ENCODE measurements at regions not wholly inside any gene's neighbourhood (a gene's known extent, or its start where the extent isn't known, plus 50 kb on each side); places are given as distances from the start of the nearest gene placed in this dataset.
A peak's percentile ranks its signal among the peaks of the same experiment; 100 is the strongest.

DNA sequence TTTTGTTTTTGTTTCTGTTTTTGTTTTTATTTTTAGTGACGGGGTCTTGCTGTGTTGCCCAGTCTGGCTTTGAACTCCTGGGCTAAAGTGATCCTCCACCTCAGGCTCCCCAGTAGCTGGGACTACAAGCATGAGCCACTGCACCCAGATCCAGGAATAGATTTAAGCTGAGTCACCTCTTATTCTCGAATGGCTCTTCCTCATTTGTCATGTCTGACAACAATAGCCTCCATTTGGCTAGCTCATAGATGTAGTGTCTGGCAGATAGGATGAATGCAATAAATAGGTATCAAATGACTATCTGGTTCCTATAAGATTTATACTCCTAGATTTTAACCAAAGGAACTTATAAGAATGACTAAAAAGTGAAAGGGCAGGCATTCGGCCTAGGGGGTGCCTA, 172.9 kb downstream of the TMEM26 start:
- H3K27ac ChIP-seq: no peak overlapping the region
- no peak for DNase-seq (ENCODE audit: extremely low spot score in 2 of 2)
- TF ChIP-seq POLR2AphosphoS5 (IDR thresholded peaks at IDR 0.05; ENCODE audit: insufficient read depth in 1 of 2, low read depth in 1 of 2) (no peak), POLR2A (IDR thresholded peaks at IDR 0.05) (no peak)
- TF ChIP-seq, protein P1, sequence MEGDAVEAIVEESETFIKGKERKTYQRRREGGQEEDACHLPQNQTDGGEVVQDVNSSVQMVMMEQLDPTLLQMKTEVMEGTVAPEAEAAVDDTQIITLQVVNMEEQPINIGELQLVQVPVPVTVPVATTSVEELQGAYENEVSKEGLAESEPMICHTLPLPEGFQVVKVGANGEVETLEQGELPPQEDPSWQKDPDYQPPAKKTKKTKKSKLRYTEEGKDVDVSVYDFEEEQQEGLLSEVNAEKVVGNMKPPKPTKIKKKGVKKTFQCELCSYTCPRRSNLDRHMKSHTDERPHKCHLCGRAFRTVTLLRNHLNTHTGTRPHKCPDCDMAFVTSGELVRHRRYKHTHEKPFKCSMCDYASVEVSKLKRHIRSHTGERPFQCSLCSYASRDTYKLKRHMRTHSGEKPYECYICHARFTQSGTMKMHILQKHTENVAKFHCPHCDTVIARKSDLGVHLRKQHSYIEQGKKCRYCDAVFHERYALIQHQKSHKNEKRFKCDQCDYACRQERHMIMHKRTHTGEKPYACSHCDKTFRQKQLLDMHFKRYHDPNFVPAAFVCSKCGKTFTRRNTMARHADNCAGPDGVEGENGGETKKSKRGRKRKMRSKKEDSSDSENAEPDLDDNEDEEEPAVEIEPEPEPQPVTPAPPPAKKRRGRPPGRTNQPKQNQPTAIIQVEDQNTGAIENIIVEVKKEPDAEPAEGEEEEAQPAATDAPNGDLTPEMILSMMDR (IDR thresholded peaks at IDR 0.05): no peak
- H3K4me3 ChIP-seq: no peak overlapping the region
- no peaks in the 10 kb centered on the region for H3K36me3 ChIP-seq
- intact Hi-C loops (cut with DNase I): loop anchor here (10.0 kb wide), 1 partner anchor 146 kb away; no protein-coding TSS in a partner anchor
- H3K27me3 ChIP-seq: no peaks in the 10 kb centered on the region
- no peaks in the 10 kb centered on the region for H3K4me1 ChIP-seq
- H3K9me3 ChIP-seq: no peaks in the 10 kb centered on the region

DNA sequence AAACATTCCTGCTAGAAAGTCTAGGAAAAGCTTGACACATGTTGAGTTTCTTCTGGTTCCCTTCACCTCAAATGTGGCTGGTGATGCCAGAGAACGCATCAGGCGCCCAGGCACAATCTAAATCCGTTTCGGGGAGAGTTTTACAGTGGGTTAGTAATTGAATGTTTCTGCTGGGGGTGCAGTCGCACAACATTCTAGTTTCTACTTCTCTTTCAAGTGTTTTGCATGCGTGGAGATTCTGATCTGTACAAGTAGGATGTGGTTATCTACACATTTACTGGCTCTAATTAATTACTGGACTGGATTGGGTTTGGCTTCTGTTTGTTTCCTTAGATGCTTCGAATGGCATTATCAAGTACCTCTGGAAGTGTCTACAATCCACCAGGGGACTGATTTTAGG, 173.8 kb downstream of the TMEM26 start:
- Histone ChIP-seq H3K4me1 (no peaks in the 10 kb centered on the region), H3K36me3 (no peaks in the 10 kb centered on the region), H3K9me3 (no peaks in the 10 kb centered on the region), H3K27me3 (no peaks in the 10 kb centered on the region), H3K4me3 (no peak overlapping the region), H3K27ac (no peak overlapping the region)
- DNase-seq (ENCODE audit: extremely low spot score in 2 of 2): no peak
- intact Hi-C loops (cut with DNase I): loop anchor here (5.0 kb wide), 1 partner anchor 462 kb away; no protein-coding TSS in a partner anchor
- TF ChIP-seq, protein P1 (IDR thresholded peaks at IDR 0.05): no peak
- TF ChIP-seq POLR2AphosphoS5 (IDR thresholded peaks at IDR 0.05; ENCODE audit: insufficient read depth in 1 of 2, low read depth in 1 of 2): no peak
- TF ChIP-seq POLR2A (IDR thresholded peaks at IDR 0.05): no peak

DNA sequence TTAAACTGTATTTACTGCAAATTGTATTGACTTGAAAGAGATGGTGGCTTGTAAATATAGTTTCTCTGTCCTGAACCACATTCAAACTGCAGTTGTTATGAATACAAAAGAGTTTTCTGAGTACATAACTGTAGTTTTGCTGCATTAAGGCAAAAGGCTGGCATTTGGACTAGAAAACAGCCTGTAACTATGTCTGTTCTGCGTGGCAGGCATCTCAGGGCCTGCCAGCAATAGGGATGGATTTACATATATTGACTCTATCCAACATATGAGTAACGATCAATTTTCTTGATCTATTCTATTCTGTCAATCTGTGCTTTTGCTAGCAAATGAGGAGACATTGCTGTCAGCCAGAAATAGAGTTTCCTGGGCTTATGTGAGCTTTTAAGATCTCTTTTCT, 174.6 kb downstream of the TMEM26 start:
- Histone ChIP-seq H3K27me3 (no peaks in the 10 kb centered on the region), H3K4me3 (no peak overlapping the region), H3K4me1 (no peaks in the 10 kb centered on the region), H3K36me3 (no peaks in the 10 kb centered on the region), H3K27ac (no peak overlapping the region), H3K9me3 (no peaks in the 10 kb centered on the region)
- TF ChIP-seq POLR2AphosphoS5 (IDR thresholded peaks at IDR 0.05; ENCODE audit: insufficient read depth in 1 of 2, low read depth in 1 of 2): no peak
- TF ChIP-seq POLR2A (IDR thresholded peaks at IDR 0.05): no peak
- TF ChIP-seq, protein P1 (IDR thresholded peaks at IDR 0.05): no peak
- intact Hi-C loops (cut with DNase I): loop anchor here (5.0 kb wide), 1 partner anchor 461 kb away; no protein-coding TSS in a partner anchor
- DNase-seq (ENCODE audit: extremely low spot score in 2 of 2): no peak

DNA sequence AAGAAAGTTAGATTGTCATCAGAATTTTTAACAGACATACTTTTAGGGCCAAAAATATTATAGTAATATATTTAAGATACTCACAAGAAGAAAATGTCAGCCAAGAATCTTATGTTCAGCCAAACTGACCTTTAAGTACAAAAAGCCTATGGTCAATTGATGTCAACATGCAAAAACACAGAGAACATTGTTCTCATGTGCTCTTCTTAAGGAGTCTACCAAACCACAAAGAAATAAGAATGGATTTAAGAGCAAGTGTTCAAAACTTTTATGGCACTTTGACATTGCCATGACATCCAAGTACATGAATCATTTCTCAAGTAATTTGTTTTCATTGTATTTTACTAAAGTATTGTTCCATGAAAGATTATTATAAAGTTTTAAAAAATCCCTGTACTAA, 180.4 kb downstream of the TMEM26 start:
- Histone ChIP-seq H3K9me3 (no peaks in the 10 kb centered on the region), H3K36me3 (no peaks in the 10 kb centered on the region), H3K4me3 (no peak overlapping the region), H3K27ac (no peak overlapping the region), H3K27me3 (no peaks in the 10 kb centered on the region), H3K4me1 (peaks cover 6% of the 10 kb centered on the region)
- TF ChIP-seq, protein P1 (IDR thresholded peaks at IDR 0.05): no peak
- no peak for TF ChIP-seq POLR2A (IDR thresholded peaks at IDR 0.05)
- intact Hi-C loops (cut with DNase I): no loop called here
- no peak for DNase-seq (ENCODE audit: extremely low spot score in 2 of 2)

DNA sequence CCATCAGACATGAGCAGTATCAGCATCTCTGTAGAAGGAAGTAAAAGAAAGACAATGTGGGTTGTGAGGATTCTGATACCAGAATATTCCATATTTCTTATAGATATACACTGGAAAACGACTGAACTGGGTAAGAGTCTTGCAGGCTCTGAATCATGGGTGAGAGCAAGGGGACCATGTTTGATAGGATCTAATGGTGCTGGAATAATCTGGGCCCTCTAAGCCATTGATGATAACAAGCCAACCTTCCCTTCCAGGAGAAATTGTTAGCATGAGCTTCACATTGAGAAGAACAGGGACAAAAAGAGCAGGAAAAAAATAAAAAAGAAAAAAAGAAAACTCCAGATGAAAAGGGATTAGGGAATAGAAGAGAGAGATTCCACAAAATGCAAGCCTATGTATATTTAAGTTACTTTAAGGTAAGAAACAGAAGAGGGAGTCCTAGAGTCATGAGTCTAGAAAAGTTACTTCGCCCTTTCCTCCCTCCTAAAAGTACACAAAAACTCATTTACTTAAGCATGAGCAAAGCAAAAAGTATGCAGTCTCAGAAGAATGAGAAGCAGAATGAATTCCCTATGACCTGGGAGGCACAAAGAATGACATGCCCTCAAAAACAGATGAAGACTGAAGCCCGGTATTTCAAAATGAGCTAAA, 181.9 kb downstream of the TMEM26 start:
- no peaks in the 10 kb centered on the region for H3K9me3 ChIP-seq
- H3K4me1 ChIP-seq: peaks cover 6% of the 10 kb centered on the region
- peak overlapping the region; percentile 49 for H3K27ac ChIP-seq
- intact Hi-C loops (cut with DNase I): no loop called here
- no peaks in the 10 kb centered on the region for H3K36me3 ChIP-seq
- H3K4me3 ChIP-seq: no peak overlapping the region
- no peak for DNase-seq (ENCODE audit: extremely low spot score in 2 of 2)
- H3K27me3 ChIP-seq: no peaks in the 10 kb centered on the region
- no peak for TF ChIP-seq POLR2AphosphoS5 (IDR thresholded peaks at IDR 0.05; ENCODE audit: insufficient read depth in 1 of 2, low read depth in 1 of 2)
- TF ChIP-seq, protein P1 (IDR thresholded peaks at IDR 0.05): no peak
- TF ChIP-seq POLR2A (IDR thresholded peaks at IDR 0.05): no peak

Data from vagina (tissue), 2 donors.